Putamen (tissue), 1 donor: ENCODE measurements at regions not wholly inside any gene's neighbourhood (a gene's known extent, or its start where the extent isn't known, plus 50 kb on each side); places are given as distances from the start of the nearest gene placed in this dataset.
"Not testable (repeated sequence)": the region's sequence is repeated elsewhere in the genome, so short reads cannot be mapped to it uniquely, and the experiment has no call there.

Experiments
- DNase-seq: peaks from one replicate; pipeline ENCODE4 v3.0.0-alpha.2; 2016; ENCODE audit warnings: low spot score

GRCh38 chr18:78283425-78283824 lies 696.2 kb upstream of the SALL3 start:
- DNase-seq, result not testable (repeated sequence)

- no peak for DNase-seq
These were observed 686.8 kb upstream of the SALL3 start for GRCh38 chr18:78292618-78293380.

GRCh38 chr18:78293540-78293939 lies 686.1 kb upstream of the SALL3 start:
- no peak for DNase-seq

GRCh38 chr18:78293940-78294541 lies 685.6 kb upstream of the SALL3 start:
- no peak for DNase-seq

GRCh38 chr18:78295262-78295661 lies 684.4 kb upstream of the SALL3 start:
- no peak for DNase-seq

- no peak for DNase-seq
These were observed 683.5 kb upstream of the SALL3 start for GRCh38 chr18:78296166-78296565.

GRCh38 chr18:78297048-78297447 lies 682.6 kb upstream of the SALL3 start:
- no peak for DNase-seq

- no peak for DNase-seq
These were observed 676.0 kb upstream of the SALL3 start for GRCh38 chr18:78303519-78304191.

GRCh38 chr18:78304192-78305164 lies 675.1 kb upstream of the SALL3 start:
- DNase-seq, result no peak

GRCh38 chr18:78305789-78306188 lies 673.8 kb upstream of the SALL3 start:
- DNase-seq, result no peak

GRCh38 chr18:78309307-78309706 lies 670.3 kb upstream of the SALL3 start:
- DNase-seq, result no peak

- no peak for DNase-seq
These were observed 669.7 kb upstream of the SALL3 start for GRCh38 chr18:78309924-78310323.

- DNase-seq, result no peak
These were observed 660.4 kb upstream of the SALL3 start for GRCh38 chr18:78319264-78319663.

GRCh38 chr18:78319961-78320360 lies 659.7 kb upstream of the SALL3 start:
- no peak for DNase-seq

GRCh38 chr18:78321402-78321801 lies 658.2 kb upstream of the SALL3 start:
- no peak for DNase-seq

GRCh38 chr18:78323453-78324197 lies 656.0 kb upstream of the SALL3 start:
- no peak for DNase-seq

GRCh38 chr18:78327643-78328042 lies 652.0 kb upstream of the SALL3 start:
- DNase-seq, result no peak

- DNase-seq, result no peak
These were observed 648.9 kb upstream of the SALL3 start for GRCh38 chr18:78330766-78331165.

GRCh38 chr18:78352910-78353309 lies 626.7 kb upstream of the SALL3 start:
- no peak for DNase-seq

GRCh38 chr18:78362198-78362597 lies 617.4 kb upstream of the SALL3 start:
- no peak for DNase-seq
